ENCODE measurements at regions not wholly inside any gene's neighbourhood (a gene's known extent, or its start where the extent isn't known, plus 50 kb on each side); places are given as distances from the start of the nearest gene placed in this dataset.

- no peak overlapping the region for H3K4me3 Mint-ChIP-seq
- TF ChIP-seq CREM (CRISPR knock-in tag; IDR thresholded peaks at IDR 0.05) (no peak), IRF2 (CRISPR knock-in tag; IDR thresholded peaks at IDR 0.05; ENCODE audit: borderline replicate concordance, low read depth) (no peak), E2F4 (CRISPR knock-in tag; IDR thresholded peaks at IDR 0.05; ENCODE audit: borderline replicate concordance, low read depth) (no peak), NFE2L1 (CRISPR knock-in tag; IDR thresholded peaks at IDR 0.05) (no peak), ZNF416 (CRISPR knock-in tag; IDR thresholded peaks at IDR 0.05) (no peak), TEAD1 (CRISPR knock-in tag; IDR thresholded peaks at IDR 0.05) (no peak), ZBTB43 (CRISPR knock-in tag; IDR thresholded peaks at IDR 0.05) (no peak), SMAD4 (CRISPR knock-in tag; IDR thresholded peaks at IDR 0.05) (no peak), STAT6 (CRISPR knock-in tag; conservative IDR thresholded peaks at IDR 0.05; ENCODE audit: low read depth) (no peak), ZNF532 (CRISPR knock-in tag; IDR thresholded peaks at IDR 0.05; ENCODE audit: borderline replicate concordance) (no peak), GRHL2 (CRISPR knock-in tag; IDR thresholded peaks at IDR 0.05; ENCODE audit: insufficient replicate concordance, severe bottlenecking) (no peak), MXD4 (CRISPR knock-in tag; IDR thresholded peaks at IDR 0.05; ENCODE audit: borderline replicate concordance) (no peak), SP1 (CRISPR knock-in tag; conservative IDR thresholded peaks at IDR 0.05) (no peak), ZNF423 (CRISPR knock-in tag; IDR thresholded peaks at IDR 0.05) (no peak), ZNF281 (CRISPR knock-in tag; IDR thresholded peaks at IDR 0.05) (no peak), ZNF512 (CRISPR knock-in tag; IDR thresholded peaks at IDR 0.05; ENCODE audit: borderline replicate concordance) (no peak), NR1H2 (CRISPR knock-in tag; IDR thresholded peaks at IDR 0.05) (no peak), ZNF121 (CRISPR knock-in tag; IDR thresholded peaks at IDR 0.05) (no peak), ZMAT4 (CRISPR knock-in tag; IDR thresholded peaks at IDR 0.05) (no peak)
- POLR2A ChIA-PET, result interaction anchor here (0.9 kb wide), 1 partner anchor 13 kb away, joined by 3 read pairs; no protein-coding TSS in a partner anchor
- H3K4me1 Mint-ChIP-seq, result no peaks in the 10 kb centered on the region
- CTCF ChIA-PET, result interaction anchor here (0.7 to 1.6 kb wide), 3 partner anchors 56 to 466 kb away, joined by 3 to 5 read pairs (median 3); no protein-coding TSS in a partner anchor
- peaks cover 3% of the 10 kb centered on the region; the same call in 1 of the 2 replicates for H3K27me3 Mint-ChIP-seq (ENCODE audit: low read depth)
- DNase-seq (ENCODE audit: low spot score) (no peak), ATAC-seq (no peak)
- H3K27ac Mint-ChIP-seq, result no peak overlapping the region
- peaks cover 39% of the 10 kb centered on the region for H3K9me3 Mint-ChIP-seq
- H3K36me3 Mint-ChIP-seq, result peaks cover 14% of the 10 kb centered on the region
Measured at GRCh38 chr15:81596159-81596865, 222.3 kb upstream of the TMC3 start.
